Psoas muscle (tissue), 7 donors: ENCODE measurements at regions not wholly inside any gene's neighbourhood (a gene's known extent, or its start where the extent isn't known, plus 50 kb on each side); places are given as distances from the start of the nearest gene placed in this dataset.

Experiments
- ATAC-seq, 4 donors: fragments of 200-7000 bp; cut with Tn5 transposase; one replicate each; pipeline ENCODE4 v1.9.1; 2020; ENCODE audit warnings: moderate library complexity in 3 of 4, mild to moderate bottlenecking in 2 of 4
- DNase-seq, 2 donors: peaks; one replicate each; pipeline ENCODE4 v3.0.0-alpha.2; 2020
- H3K27ac ChIP-seq: fragments of 200-600 bp; one replicate; pipeline ENCODE4 v1.8.0; 2022
- H3K27me3 ChIP-seq, 3 donors: fragments of 200-600 bp in 1 of 3; one replicate each; pipeline versions ENCODE4 v1.6.1 to v1.8.0; 2013 to 2022; ENCODE audit warnings: low read length in 2 of 3, mild to moderate bottlenecking in 2 of 3, moderate library complexity in 1 of 3; ENCODE audit not compliant: insufficient read depth in 3 of 3
- H3K36me3 ChIP-seq, 2 donors: fragments of 200-600 bp in 1 of 2; one replicate each; pipeline versions ENCODE4 v1.6.1 to v1.8.0; 2013 to 2022; ENCODE audit warnings: low read depth in 1 of 2, mild to moderate bottlenecking in 1 of 2, moderate library complexity in 1 of 2; ENCODE audit not compliant: insufficient read depth in 1 of 2
- H3K4me1 ChIP-seq: fragments of 200-600 bp; one replicate; pipeline ENCODE4 v1.8.0; 2022
- H3K4me3 ChIP-seq: fragments of 200-600 bp; one replicate; pipeline ENCODE4 v1.8.0; 2022; ENCODE audit warnings: mild to moderate bottlenecking
- H3K9me3 ChIP-seq: fragments of 200-600 bp; one replicate; pipeline ENCODE4 v1.8.0; 2022
- WGBS, 3 donors: extraction: QIAGEN DNeasy Blood & Tissue Kit; methylation state at CpG; one replicate each; pipeline versions ENCODE4 v1.1.6 to v1.1.7; 2013; 5-methylcytosine and 5-hydroxymethylcytosine counted together
- intact Hi-C, 2 donors: fragments of 100-400 bp; cut with DNase I; formaldehyde crosslinking; loops; one replicate each; pipeline versions ENCODE4 v1.11.0 to v1.14.2; 2022
- TF ChIP-seq, protein P1 (sequence below): fragments of 200-600 bp; IDR thresholded peaks from one replicate; pipeline ENCODE4 v1.8.0; 2022; ENCODE audit warnings: antibody characterized with exemption
- donor health status: healthy with polysubstance abuse.
- donor health status: DM: no; HTN: no; CAD: no; lungs with moderate emphysema.
- donor health status: Bipolar disorder and iron deficiency.
- donor health status: healthy.
- donor health status: DM: yes; HTN: yes; CAD: no.
- donor health status: DM: no; HTN: no; CAD: no.
- donor health status: DM: yes; HTN: yes; CAD: no.

DNA sequence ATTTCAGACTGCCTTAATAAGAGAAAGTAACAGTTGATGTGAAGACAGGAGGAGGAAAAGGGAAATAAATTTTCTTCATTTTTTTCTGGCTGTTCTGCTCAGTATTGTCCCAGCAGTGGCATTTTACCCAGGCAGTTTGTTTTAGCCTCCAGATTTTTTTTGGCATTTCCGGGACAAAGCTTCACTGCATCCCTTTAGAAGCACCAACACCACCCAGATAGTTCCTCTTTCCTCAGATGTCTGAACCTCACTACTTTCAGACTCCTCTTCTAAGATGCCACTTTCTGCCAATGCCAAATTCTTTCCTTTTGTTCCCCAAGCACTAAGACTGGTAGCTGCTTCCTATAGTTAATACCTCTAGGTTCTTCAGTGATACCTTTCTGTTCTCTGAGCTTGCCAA, 480.1 kb upstream of the SLC10A2 start:
- Histone ChIP-seq H3K27ac (no peak overlapping the region), H3K9me3 (no peaks in the 10 kb centered on the region), H3K4me3 (no peak overlapping the region), H3K4me1 (no peaks in the 10 kb centered on the region), H3K27me3 (no peaks in the 10 kb centered on the region), H3K36me3 (no peaks in the 10 kb centered on the region)
- TF ChIP-seq, protein P1, sequence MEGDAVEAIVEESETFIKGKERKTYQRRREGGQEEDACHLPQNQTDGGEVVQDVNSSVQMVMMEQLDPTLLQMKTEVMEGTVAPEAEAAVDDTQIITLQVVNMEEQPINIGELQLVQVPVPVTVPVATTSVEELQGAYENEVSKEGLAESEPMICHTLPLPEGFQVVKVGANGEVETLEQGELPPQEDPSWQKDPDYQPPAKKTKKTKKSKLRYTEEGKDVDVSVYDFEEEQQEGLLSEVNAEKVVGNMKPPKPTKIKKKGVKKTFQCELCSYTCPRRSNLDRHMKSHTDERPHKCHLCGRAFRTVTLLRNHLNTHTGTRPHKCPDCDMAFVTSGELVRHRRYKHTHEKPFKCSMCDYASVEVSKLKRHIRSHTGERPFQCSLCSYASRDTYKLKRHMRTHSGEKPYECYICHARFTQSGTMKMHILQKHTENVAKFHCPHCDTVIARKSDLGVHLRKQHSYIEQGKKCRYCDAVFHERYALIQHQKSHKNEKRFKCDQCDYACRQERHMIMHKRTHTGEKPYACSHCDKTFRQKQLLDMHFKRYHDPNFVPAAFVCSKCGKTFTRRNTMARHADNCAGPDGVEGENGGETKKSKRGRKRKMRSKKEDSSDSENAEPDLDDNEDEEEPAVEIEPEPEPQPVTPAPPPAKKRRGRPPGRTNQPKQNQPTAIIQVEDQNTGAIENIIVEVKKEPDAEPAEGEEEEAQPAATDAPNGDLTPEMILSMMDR = no peak
- whole genome bisulfite sequencing, 3 donors = 72 to 96% (median 76%) methylated on average over 1 of the region's 1 CpG
- no peak for ATAC-seq
- intact Hi-C loops = no loop called here
- no peak for DNase-seq

DNA sequence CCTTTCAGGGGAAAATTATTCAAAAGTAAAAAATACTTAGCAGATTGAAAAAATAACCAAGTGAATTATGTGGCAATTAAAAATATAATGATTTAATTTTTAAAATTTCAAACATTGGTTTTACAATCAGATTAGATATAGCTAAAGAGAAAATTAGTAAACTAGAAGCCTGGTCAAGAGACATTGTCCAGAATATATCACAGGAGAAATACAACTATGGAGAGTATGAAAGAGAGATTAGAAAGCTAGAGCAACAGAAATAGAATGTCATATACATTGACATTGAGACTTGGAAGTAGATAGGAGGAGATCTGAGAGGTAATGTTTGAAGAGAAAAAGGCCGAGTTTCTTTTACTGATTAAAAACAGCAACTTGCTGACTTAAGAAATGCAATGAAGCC, 476.4 kb upstream of the SLC10A2 start:
- DNase-seq = no peak
- no peaks in the 10 kb centered on the region for H3K36me3 ChIP-seq
- intact Hi-C loops = no loop called here
- H3K27me3 ChIP-seq = no peaks in the 10 kb centered on the region
- H3K27ac ChIP-seq = no peak overlapping the region
- no peaks in the 10 kb centered on the region for H3K4me1 ChIP-seq
- no peaks in the 10 kb centered on the region for H3K9me3 ChIP-seq
- TF ChIP-seq, protein P1 = no peak
- no peak for ATAC-seq
- 0 to 93% (median 39%) methylated on average over 1 of the region's 1 CpG for WGBS, 3 donors
- no peak overlapping the region for H3K4me3 ChIP-seq

DNA sequence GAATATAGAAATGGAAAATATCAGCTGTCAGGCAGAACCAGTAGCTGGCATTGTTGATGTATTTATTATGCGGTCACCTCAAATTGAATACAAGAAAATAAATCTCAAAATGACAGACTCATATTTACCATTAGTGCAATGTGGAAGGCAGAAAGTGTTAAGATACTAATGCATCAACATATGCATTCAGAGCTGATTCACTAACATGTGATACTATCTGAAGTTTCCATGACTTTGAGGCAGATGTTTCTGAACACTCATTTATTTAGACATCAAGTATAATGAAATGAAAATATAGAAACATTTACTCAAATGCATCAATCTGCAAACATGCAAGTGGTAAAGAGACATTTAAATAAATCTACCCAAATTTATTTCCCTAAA, 474.2 kb upstream of the SLC10A2 start:
- DNase-seq (no peak), ATAC-seq (no peak)
- H3K27me3 ChIP-seq = no peaks in the 10 kb centered on the region
- H3K4me3 ChIP-seq = no peak overlapping the region
- WGBS, 3 donors = 90 to 95% (median 93%) methylated on average over 1 of the region's 1 CpG
- no peak overlapping the region for H3K27ac ChIP-seq
- H3K9me3 ChIP-seq = no peaks in the 10 kb centered on the region
- TF ChIP-seq, protein P1 = no peak
- intact Hi-C loops = no loop called here
- H3K36me3 ChIP-seq = no peaks in the 10 kb centered on the region
- H3K4me1 ChIP-seq = no peaks in the 10 kb centered on the region

DNA sequence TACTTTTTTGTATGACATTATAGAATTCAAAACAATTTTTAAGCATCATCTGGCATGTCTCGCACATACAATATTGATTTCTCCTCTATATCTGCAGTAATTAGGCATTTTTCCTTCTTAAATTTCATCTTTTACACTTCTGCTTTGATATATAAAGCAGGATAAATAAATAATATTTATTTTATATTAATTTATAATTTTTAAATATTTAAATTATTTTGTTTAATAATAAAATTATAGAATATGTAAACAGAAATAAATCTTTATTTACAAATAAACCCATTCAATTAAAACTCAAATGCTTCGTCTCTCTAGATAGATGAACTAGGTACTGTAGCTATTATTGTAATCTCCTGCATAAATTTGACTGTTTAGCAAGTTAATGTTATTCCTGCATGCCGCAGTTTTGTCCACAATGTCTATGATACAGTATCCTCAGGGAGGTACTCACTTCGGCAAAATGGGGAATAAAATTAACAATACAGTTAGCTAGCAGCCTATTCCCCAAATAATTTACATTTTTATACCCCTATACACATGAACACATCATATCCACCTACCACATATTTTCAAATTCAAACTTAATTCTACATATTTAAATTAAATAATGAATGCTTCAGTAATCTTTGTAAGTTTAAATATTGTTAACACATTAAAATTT, 473.6 kb upstream of the SLC10A2 start:
- Histone ChIP-seq H3K4me1 (no peaks in the 10 kb centered on the region), H3K4me3 (no peak overlapping the region), H3K27me3 (no peaks in the 10 kb centered on the region), H3K36me3 (no peaks in the 10 kb centered on the region), H3K27ac (no peak overlapping the region), H3K9me3 (no peaks in the 10 kb centered on the region)
- DNase-seq (no peak), ATAC-seq (no peak)
- intact Hi-C loops = no loop called here
- WGBS, 3 donors = 76 to 91% (median 87%) methylated on average over 4 of the region's 4 CpGs
- TF ChIP-seq, protein P1 = no peak

DNA sequence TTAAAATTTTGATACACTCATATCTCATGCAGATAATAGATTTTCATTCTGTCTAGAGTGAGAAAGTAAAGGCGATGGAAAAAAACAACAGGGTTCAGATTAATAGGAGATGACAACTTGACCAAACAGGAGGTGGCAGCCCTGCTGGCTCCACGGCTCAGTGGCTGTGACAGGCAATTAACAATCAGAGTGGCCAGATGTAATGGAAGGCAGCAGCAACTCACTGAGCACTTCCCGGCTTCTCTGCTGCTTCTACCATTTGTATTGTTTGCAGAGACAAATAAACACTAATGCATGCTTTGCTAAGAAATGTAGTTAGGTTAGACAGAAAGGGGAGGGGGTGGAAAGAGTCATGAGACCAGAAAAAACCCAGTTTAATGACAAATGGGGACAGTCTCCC, 473.0 kb upstream of the SLC10A2 start:
- Histone ChIP-seq H3K27ac (no peak overlapping the region), H3K36me3 (no peaks in the 10 kb centered on the region), H3K4me3 (no peak overlapping the region), H3K4me1 (no peaks in the 10 kb centered on the region), H3K27me3 (no peaks in the 10 kb centered on the region), H3K9me3 (no peaks in the 10 kb centered on the region)
- intact Hi-C loops = no loop called here
- TF ChIP-seq, protein P1 = no peak
- 12 to 21% (median 14%) methylated on average over 3 of the region's 3 CpGs for WGBS, 3 donors
- DNase-seq (no peak), ATAC-seq (no peak)
